Fibroblast of lung (primary cell): ENCODE measurements at regions not wholly inside any gene's neighbourhood (a gene's known extent, or its start where the extent isn't known, plus 50 kb on each side); places are given as distances from the start of the nearest gene placed in this dataset.

ENCODE experiments used
- EZH2 ChIP-seq: IDR thresholded peaks from 2 replicates; pipeline ENCODE4 v1.5.1; 2012; ENCODE audit warnings: low read length, control low read depth, mild to moderate bottlenecking; ENCODE audit errors: missing control alignments
- TF ChIP-seq, protein P1 (sequence below), 2 donors: IDR thresholded peaks in 1 of 2; conservative IDR thresholded peaks in 1 of 2; 1 replicate in 1 of 2; 2 replicates in 1 of 2; pipeline ENCODE4 v1.5.1; 2011 to 2012; ENCODE audit warnings: low read length in 2 of 2, control low read depth in 1 of 2, inconsistent platforms in 1 of 2, low read depth in 1 of 2, mild to moderate bottlenecking in 1 of 2

DNA sequence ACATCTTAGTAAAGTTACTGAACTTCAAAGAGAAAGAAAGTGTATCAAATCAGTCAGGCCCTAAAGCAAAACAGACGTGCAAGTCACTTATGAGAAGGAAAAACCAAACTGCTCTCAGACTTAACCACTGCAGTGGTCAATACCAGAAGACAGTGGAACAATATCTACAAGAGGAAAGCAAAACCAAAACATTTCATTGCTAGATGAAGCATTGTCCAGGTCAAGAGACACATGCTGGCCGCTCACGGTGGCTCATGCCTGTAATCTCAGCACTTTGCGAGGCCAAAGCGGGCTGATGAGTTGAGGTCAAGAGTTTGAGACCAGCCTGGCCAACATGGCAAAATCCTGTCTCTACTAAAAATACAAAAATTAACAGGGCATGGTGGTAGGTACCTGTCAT, 82.0 kb upstream of the MROH9 start:
- TF ChIP-seq, protein P1, sequence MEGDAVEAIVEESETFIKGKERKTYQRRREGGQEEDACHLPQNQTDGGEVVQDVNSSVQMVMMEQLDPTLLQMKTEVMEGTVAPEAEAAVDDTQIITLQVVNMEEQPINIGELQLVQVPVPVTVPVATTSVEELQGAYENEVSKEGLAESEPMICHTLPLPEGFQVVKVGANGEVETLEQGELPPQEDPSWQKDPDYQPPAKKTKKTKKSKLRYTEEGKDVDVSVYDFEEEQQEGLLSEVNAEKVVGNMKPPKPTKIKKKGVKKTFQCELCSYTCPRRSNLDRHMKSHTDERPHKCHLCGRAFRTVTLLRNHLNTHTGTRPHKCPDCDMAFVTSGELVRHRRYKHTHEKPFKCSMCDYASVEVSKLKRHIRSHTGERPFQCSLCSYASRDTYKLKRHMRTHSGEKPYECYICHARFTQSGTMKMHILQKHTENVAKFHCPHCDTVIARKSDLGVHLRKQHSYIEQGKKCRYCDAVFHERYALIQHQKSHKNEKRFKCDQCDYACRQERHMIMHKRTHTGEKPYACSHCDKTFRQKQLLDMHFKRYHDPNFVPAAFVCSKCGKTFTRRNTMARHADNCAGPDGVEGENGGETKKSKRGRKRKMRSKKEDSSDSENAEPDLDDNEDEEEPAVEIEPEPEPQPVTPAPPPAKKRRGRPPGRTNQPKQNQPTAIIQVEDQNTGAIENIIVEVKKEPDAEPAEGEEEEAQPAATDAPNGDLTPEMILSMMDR (conservative IDR thresholded peaks at IDR 0.05 in 1 of 2, IDR thresholded peaks at IDR 0.05 in 1 of 2; ENCODE audit: low read depth in 1 of 2, low read length in 2 of 2), result no peak
- TF ChIP-seq EZH2, result no peak
